ENCODE measurements at regions not wholly inside any gene's neighbourhood (a gene's known extent, or its start where the extent isn't known, plus 50 kb on each side); places are given as distances from the start of the nearest gene placed in this dataset.

DNA sequence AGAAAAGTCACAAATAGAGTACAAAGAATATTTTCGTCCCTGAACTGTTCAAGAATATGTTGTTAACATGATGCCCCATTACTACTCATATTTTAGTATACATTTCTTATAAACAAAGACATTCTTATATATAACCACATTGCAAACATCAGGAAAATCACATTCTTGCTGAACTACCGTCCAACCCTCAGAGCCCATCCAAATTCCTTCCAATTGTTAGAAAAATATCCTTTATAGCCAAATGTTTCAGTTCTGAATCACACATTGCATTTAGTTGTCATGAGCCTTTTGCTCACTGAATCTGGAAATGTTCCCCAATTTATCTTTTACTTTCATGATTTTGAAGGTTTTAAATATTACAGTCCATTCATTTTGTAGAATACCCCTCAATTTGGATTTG, 467.8 kb upstream of the ARGLU1 start:
- TF ChIP-seq, protein P1, sequence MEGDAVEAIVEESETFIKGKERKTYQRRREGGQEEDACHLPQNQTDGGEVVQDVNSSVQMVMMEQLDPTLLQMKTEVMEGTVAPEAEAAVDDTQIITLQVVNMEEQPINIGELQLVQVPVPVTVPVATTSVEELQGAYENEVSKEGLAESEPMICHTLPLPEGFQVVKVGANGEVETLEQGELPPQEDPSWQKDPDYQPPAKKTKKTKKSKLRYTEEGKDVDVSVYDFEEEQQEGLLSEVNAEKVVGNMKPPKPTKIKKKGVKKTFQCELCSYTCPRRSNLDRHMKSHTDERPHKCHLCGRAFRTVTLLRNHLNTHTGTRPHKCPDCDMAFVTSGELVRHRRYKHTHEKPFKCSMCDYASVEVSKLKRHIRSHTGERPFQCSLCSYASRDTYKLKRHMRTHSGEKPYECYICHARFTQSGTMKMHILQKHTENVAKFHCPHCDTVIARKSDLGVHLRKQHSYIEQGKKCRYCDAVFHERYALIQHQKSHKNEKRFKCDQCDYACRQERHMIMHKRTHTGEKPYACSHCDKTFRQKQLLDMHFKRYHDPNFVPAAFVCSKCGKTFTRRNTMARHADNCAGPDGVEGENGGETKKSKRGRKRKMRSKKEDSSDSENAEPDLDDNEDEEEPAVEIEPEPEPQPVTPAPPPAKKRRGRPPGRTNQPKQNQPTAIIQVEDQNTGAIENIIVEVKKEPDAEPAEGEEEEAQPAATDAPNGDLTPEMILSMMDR (conservative IDR thresholded peaks at IDR 0.05), result no peak
- TF ChIP-seq ZFX (IDR thresholded peaks at IDR 0.05), result no peak
- H3K27ac ChIP-seq, result no peak overlapping the region

DNA sequence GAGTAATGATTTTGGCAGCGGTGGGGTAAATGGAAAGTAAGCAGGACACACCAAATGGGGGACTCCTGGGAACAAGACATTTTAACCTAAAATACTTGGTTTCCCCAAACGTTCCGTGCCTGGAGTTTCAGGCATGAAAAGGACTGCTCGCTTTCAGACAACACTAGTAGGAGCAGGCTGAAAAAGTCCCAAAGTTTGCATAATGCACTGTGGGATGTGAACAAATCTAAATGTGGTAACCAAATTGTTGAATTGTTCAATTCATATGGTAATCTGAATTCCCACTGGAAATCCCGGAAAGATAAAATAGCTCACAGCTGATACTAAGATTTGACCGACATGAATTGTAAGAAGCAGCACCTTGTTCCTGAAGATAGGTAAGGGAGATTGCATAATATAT, 467.2 kb upstream of the ARGLU1 start:
- H3K27ac ChIP-seq, result no peak overlapping the region
- TF ChIP-seq, protein P1 (conservative IDR thresholded peaks at IDR 0.05), result no peak
- no peak for TF ChIP-seq ZFX (IDR thresholded peaks at IDR 0.05)

DNA sequence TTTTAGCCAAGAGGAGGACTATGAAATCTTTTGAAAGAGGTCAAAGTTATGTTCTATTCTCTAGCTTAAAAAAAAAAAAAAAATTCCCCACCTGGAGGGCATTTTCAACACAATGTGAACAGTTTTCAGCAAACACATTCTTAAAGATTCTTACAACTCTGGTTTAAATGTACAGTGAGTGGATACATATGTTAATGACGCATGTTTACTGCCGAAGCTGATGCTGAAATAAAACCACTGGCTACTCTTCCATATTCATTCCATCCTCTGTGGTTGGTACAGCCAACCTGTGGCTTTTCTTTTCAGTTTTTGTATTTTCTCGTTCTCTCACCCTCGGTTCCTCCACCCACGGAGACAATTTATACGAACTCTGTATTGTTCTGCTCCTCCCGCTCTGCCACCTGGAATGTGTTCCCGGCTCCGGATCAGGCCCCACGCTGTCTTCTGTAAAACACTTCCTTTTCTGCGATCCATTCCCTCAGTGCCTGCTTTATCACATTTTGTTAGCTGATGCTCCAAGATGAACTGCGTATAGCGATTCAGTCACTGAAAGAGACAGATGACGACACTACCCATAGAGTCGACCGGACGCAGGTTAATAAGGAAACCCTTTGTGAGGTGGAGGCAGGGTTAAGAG, 466.4 kb upstream of the ARGLU1 start:
- TF ChIP-seq ZFX (IDR thresholded peaks at IDR 0.05), result no peak
- TF ChIP-seq, protein P1 (conservative IDR thresholded peaks at IDR 0.05), result no peak
- no peak overlapping the region for H3K27ac ChIP-seq

DNA sequence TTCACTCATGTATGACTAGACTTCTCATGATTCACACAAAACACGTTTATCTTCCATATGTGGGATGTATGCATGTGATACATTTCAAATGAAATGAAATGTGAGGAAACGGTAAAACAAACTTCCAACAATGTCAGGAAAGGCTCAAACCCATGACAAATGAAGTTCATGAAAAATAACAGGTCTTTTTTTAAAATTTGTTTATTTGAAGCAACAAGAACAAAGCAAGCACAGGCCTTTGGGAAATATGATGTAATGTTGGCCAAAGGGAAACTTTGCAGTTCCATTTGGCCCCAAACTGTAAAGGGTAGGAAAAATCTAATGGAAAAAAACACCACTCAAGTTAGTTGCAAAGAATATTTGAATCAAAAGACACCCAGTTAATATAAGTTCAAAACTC, 463.8 kb upstream of the ARGLU1 start:
- no peak overlapping the region for H3K27ac ChIP-seq
- no peak for TF ChIP-seq ZFX (IDR thresholded peaks at IDR 0.05)
- TF ChIP-seq, protein P1 (conservative IDR thresholded peaks at IDR 0.05), result no peak

DNA sequence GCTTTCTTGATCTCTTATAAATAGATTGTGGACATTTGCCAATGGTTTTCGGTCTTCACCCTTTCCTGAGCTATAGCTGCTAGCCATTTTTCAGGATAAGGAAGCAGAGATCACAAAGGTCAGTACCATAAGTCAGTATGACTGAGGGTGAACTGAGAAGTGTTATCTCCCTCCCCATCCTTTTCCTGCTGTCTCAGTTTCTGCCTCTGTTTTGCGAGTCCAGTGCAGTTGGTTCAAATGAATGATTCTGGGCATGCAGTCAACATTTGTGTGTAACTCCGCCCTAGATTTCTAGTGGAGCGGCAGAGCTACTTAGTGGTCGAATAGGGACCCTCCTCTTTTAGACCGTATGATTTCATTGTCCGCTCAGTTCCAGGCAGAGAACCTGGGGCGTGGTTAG, 460.8 kb upstream of the ARGLU1 start:
- H3K27ac ChIP-seq, result no peak overlapping the region
- TF ChIP-seq, protein P1 (conservative IDR thresholded peaks at IDR 0.05), result no peak
- no peak for TF ChIP-seq ZFX (IDR thresholded peaks at IDR 0.05)

DNA sequence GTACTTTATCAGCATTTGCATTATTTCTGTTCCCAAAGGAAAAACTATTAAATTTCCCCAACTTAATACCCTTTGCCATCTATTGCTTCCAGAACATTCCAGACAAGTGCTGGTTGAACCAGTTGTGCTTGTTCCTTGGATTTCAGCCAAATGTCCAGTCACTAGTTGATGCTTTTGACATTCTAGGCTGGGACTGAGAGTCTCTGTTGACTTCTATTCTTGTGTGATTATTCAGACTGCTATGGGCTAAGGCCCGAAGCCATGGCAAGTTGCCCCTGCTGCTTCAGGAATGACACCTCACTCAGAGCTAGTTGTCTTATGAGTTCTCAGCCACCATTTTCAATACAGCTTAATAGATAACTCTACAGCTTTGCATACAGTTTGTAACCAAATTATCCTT, 458.1 kb upstream of the ARGLU1 start:
- H3K27ac ChIP-seq, result no peak overlapping the region

DNA sequence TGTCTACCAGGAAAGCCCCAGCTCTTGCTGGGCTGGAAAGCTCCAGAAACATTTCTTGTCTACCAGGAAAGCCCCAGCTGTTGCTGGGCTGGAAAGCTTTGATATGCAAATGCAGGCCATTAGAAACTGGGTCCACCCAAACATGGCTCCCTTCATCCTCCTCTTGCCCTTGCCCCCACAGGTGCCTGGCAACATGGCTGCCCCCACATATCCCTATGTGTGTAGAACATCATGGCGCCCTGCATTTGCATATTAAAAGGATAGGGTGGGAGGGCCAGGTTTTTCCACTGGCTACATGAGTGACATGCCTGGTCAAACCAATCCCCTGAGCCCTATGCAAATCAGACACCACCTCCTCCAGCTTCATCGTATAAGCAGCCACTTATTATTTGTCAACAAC, 455.4 kb upstream of the ARGLU1 start:
- TF ChIP-seq, protein P1 (conservative IDR thresholded peaks at IDR 0.05), result no peak
- no peak for TF ChIP-seq ZFX (IDR thresholded peaks at IDR 0.05)

More for the DNA sequence above, 458.1 kb upstream of the ARGLU1 start:
- TF ChIP-seq, protein P1 (conservative IDR thresholded peaks at IDR 0.05), result no peak
- TF ChIP-seq ZFX (IDR thresholded peaks at IDR 0.05), result no peak

More for the DNA sequence above, 455.4 kb upstream of the ARGLU1 start:
- H3K27ac ChIP-seq, result no peak overlapping the region

Measured in C4-2B (cell line).